GOT3 (cell line): ENCODE measurements at regions not wholly inside any gene's neighbourhood (a gene's known extent, or its start where the extent isn't known, plus 50 kb on each side); places are given as distances from the start of the nearest gene placed in this dataset.
"Not testable (repeated sequence)": the region's sequence is repeated elsewhere in the genome, so short reads cannot be mapped to it uniquely, and the experiment has no call there.

Experiments used
- DNase-seq: peaks from one replicate; lab custom pipeline; 2025; ENCODE audit warnings: mixed read lengths; lab: John Stamatoyannopoulos, UW

DNA sequence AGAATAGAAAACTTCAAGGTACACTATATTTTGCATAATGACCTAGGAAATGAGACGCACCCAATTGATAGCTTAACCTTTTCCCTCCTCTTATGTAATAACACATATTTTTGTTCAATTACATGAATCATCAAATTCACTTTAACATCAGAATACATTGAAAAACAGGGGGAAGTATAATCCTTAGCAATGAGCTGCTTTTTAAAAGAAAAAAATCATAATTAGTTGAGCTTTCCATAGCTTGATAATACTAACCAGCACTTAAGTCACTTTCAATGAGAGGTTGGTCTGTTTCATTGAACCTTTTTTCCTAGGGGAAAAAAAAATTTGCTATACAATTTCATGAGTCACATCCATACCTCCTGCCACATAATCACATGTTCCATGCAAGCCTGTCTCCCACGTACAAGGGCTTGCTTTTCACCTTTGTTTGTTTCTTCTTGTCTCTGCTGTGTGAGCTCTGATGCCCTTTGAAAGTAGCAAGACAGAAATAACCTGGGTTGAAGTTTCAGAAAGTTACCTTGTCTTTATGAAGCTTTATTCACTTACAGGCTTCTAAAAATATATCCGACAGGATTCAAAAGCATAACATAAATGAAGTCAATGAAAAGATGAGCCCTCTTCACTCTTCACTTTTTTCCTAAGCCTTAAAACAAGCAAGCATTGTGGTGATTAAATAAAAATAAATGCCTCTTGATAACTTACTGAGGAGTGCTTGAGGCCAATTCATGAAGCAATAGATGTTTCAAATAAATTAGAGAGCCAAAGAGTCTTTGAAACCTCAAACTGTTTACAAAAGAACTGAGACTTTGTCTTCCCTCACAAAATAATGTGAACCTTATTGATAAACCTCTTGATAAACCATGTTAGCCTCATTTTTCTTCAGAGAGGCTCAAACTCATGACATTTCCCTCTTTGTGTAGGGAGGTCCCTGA lies 108.5 kb downstream of the FEM1C start:
- DNase-seq = no peak

DNA sequence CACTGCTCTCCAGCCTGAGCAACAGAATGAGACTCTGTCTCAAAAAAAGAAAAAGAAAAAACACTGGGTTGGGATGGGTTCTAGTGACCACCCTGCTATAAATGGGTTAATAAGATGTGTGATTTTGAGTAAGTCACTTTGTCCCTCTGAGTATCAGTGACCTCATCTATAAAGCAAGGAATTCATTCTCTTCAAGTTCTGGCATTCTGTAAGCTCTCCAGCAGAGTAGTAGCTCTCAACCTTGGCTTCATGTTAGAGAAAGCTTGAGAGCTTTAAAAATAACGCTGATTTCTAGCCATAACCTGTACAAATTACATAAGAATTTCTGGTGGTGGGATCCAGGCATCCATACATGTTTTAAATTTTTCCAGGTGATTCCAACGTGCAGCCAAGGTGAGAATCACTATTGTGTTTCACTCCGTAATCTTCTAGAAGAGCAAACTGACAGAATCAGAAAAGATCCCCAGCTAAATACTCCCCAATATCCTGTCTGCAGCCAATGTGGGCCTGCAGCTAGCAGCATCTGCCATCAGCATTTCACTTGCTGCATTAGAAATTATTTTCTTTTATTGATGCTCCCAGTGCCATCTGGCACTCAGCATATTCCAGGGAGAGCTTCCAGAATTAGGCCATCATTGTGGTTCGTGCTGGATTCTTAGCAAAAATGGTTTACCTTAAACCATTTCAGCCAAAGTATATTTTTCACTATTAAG lies 109.4 kb downstream of the FEM1C start:
- no peak for DNase-seq

DNA sequence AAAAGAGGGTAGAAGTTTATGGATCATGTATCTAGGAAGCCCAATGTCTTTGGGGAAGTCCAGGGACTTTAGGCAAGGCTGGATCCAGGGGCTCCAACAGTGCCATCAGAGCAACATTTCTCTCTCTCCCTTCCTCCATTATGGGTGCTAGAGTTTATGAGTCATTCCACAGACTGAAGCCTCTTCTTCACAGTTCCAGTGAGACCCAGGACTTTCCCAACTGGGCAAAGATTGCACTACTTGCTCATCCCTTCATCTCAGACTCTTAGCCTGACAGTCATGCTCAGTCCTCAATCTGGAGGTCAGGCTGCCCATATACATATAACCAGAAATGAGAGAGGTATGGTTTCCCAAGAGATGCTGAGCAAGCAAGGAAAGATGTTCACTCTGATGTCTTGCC lies 110.7 kb downstream of the FEM1C start:
- DNase-seq = no peak

DNA sequence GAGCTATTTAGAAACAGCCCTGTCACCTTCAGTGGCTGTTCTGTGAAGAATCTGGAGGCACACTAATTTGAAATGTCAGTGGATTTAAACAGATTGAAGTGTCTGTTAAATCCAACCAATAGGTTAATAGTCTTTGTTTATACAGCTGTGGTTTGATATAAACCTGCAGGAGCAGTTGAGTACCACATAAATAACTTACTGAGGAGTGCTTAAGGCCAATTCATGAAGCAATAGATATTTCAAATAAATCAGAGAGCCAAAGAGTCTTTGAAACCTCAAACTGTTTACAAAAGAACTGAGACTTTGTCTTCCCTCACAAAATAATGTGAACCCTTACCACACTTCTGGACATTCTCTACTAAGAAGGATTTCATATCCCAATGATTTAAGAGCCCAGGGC lies 111.9 kb downstream of the FEM1C start:
- no peak for DNase-seq

DNA sequence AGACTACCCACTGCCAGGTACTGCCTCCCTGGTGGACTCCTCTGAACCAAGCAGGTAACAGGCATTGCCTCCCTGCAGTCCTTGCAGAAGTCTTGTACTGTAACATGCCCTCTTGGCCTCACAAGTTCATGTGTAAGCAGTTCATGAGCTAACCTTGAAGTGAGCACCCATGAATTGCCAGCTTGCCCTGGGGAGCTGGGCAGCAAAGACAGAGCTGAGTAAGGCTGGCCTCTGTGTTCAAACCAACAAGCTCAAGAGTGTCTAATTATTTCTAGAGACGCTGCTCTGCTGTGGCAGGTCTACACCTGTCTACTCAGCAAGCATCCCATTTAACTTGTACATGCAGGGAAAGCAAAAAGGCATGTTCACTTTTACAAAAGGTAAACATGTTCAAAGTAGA lies 113.5 kb downstream of the FEM1C start:
- no peak for DNase-seq

DNA sequence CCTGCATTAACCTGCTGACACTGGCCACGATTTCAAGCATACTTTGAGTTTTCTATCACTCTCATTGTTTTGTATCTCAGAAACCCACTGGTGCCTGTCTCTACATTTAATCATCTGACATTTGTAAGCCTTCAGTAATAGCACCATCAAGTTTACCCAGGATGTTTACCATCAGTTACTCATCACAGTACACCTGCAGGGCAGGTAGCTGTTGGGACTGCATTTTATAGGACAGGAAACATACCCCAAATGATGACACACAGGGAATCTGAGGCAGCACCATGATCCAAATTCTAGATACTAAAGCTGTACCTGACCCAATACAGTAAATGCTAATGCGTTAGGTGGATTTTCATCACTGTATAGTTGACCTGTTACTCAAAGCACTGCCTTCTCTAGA lies 114.2 kb downstream of the FEM1C start:
- DNase-seq = no peak

DNA sequence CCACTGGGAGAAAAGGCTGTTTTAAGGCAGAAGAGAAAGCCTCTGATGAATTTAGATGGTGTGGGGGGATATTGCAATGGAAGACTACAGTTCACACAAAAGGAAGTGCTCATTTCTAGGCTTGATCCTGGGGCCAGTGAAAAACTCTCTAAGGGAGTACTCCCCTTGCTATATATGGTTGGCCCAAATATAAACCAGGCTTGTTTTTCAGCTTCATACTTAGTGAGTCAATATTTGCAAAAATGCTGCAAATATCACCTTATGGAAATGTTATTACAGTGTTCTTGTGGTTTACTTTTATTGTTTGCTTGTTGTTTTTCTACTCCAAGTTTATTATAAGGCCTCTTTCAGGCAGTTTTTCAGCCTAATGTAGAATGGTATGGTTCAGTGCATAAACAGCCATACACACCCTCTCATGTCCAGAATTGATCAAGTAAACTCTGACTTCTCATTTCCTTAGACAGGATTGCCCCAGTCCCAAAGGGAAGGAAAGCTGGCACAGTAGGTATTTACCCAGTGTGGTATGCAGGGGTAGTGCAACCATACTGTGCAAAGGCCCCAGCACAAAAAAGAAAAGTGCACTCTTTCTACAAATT lies 115.1 kb downstream of the FEM1C start:
- no peak for DNase-seq

- DNase-seq = no peak
Measured at GRCh38 chr5:115428676-115429075, 115.9 kb downstream of the FEM1C start.

DNA sequence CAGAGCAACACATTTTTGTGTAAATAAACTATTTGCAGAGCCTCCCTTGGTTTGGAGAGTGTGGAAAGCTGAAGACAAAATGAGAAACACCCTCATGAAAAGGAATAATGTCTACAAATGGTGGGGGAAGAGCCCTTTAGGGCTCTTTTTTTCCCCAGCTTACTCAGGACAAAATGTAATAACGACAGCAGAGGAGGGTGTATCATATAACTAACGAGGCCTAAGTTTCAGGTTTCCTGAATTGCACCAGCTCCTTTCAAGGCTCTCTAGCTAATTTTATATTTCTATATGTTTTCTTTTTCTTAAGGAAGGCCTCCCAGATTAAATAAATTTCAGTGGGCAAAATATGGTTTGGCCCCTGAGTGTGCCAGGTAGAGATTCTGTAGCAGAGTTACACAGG lies 116.3 kb downstream of the FEM1C start:
- DNase-seq = no peak

- no peak for DNase-seq
Measured at GRCh38 chr5:115424446-115424845, 120.1 kb downstream of the FEM1C start.

DNA sequence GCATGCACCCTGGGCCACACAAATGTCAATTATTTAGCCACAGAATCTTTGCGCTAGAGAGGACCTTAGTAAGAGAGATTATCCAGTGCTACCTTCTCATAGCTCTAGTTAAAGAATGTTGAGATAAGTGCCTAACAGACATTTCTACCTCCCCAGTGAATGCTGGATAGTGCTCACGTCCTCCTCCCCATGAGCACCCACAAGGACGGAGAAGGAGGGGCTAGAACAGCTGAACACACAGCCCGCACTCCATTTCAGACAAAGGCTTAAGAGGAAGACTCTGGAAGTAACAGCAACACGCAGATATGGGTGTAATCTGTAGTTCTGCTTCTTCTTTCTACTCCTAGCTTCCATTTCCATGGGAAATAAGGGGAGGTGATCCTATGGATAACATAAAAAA lies 120.5 kb downstream of the FEM1C start:
- DNase-seq = no peak

DNA sequence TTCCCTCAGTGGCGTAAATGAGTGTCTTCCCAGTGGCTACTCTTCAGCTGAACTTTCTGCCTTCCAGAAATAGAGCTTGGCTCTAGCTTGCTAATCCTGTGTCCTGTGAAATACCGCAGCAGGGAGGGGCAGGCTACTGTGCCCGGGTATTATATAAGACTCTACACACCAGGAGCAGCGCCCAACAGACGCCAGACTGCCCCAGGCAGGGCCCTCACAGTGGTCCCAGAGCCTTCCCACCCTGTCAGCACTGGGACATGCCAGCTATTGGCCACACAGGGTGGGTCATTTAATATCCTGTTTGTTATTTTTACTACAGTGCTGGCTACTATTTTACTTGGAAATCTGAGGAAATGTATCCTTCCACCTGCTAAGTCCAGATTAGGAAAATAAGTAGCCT lies 121.0 kb downstream of the FEM1C start:
- DNase-seq = no peak

- no peak for DNase-seq
Measured at GRCh38 chr5:115423051-115423450, 121.5 kb downstream of the FEM1C start.

DNA sequence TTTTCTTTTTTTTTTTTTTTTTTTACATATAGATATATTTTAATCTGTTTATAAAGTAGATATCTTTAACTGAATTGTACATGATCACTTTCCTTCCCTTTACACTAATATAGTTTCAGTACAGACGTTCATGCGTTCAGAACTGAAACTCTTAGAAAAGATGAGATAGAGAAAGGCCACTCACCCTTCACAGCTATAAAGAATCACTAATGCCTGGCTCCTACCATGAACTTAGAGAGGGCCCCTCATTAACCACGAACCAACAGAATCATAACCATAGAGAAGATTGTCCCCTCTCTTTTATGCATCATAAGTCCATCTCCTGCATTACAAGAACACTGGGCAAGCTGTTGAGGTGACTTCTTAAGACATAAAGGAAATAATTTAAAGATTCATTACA lies 123.8 kb downstream of the FEM1C start:
- not testable (repeated sequence) for DNase-seq

- peak; percentile 35 for DNase-seq
Measured at GRCh38 chr5:115419846-115420585, 123.6 kb upstream of the CCDC112 start.

DNA sequence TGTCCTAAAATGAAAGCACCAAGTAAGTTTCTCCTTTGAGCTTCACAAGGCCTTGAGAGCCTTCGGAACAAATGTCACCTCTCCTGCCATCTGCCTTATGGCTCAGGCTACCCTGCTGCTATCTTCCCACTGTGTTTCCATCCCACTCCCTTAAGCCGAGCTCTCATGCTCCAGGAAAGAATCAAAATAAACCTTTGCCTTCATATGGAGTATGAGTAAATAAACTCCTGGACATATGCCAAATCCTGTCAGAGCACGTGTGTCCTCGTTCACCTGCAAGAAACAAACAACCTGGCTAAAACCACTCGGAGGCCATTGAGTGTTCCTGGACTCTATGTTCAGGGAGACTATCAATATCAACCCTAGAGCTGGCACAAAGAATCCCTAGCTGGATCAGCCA lies 122.3 kb upstream of the CCDC112 start:
- no peak for DNase-seq

DNA sequence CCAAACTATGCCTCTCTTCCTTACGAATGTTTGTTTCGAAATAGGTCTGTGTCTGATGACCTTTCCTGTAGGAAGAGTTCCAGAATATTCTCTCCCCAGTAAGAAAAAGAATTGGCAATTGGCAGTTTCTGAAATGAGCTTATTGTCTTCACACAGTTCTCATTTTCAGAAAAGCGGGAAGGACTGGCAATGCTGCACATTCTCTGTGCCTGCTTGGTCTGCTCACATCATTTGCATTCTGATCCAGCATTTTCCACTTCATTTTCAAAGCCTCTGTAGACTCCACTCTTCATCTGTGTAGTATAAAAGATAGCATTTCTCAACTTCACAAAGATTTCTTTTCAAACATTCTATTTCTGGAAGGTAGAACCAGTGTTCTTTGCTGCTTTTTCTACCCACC lies 120.6 kb upstream of the CCDC112 start:
- DNase-seq = no peak

- DNase-seq = no peak
Measured at GRCh38 chr5:115415143-115415491, 118.7 kb upstream of the CCDC112 start.

DNA sequence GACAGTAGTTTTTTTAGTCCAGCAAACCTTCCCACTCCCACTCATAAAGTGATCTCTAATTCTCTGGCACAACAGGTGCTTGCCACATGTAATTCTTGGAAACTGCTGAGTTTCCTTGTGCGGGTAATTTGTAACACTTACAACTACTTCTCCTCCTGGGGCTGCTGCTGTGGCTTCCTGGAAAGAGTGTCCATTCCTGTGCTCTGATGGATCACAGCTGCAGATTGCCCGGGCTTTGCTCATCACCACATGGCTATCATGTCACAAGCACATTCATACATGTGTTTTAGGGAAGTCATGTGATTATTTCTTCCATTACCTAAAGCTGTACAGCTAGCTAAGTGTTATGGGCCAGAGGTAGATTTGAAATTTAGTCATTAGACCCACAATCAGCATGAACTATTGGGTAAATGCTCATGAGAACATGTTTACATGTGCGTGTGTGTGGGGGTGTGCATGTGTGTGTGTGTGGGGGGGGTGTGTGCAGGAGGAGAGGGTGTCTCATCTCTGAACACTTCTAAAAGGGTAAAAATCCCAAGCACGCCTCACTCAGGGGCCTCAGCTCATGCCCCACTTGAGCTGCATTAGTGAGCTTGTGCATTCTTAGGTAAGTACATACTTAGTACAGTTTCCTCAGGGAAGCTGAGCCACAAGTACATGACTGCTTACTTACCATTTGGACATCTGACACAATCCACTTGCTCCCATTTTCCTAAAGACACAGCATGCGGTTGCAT lies 118.1 kb upstream of the CCDC112 start:
- DNase-seq = no peak

DNA sequence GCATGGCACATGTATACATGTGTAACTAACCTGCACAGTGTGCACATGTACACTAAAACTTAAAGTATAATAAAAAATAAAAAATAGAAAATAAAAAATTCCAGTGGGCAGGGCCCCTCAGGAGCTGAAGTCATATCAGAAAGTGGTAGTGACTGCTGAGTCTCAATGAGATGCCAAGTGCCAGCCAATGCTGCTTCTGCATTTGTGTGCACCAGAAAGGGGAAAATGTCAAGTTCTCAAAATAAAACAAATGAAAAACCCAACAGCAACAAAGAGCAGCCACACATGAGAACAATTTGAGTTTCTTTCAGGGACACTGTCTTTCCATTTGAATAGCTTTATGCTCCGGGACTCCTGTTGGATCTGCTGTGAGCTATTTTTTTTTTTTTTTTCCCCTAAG lies 117.2 kb upstream of the CCDC112 start:
- DNase-seq = no peak

- no peak for DNase-seq
Measured at GRCh38 chr5:115409094-115409493, 112.6 kb upstream of the CCDC112 start.
